A673 (cell line): ENCODE measurements at regions not wholly inside any gene's neighbourhood (a gene's known extent, or its start where the extent isn't known, plus 50 kb on each side); places are given as distances from the start of the nearest gene placed in this dataset.

ENCODE experiments used
- BruUV-seq: library from RNA; stranded (reverse); fragments of 400-500 nt; replicated peaks from 2 replicates; lab custom pipeline; 2021; lab: Mats Ljungman, UMichigan
- CTCF ChIA-PET: fragments of 300-600 bp; sonication (Branson Sonifier 250); formaldehyde crosslinking; loops from one replicate; lab custom pipeline; 2022; ENCODE audit warnings: antibody characterized with exemption; lab: Charles Lee
- POLR2A ChIA-PET: fragments of 300-600 bp; sonication (Branson Sonifier 250); formaldehyde crosslinking; loops from one replicate; lab custom pipeline; 2022; ENCODE audit warnings: antibody characterized with exemption; ENCODE audit not compliant: low non-redundant PET; lab: Charles Lee
- DNase-seq: peaks from one replicate; pipeline ENCODE4 v3.0.0-alpha.2; 2015; ENCODE audit warnings: low spot score
- H3K27ac ChIP-seq: fragments of 200-600 bp; sonication (generic); 2 replicates; pipeline ENCODE4 v1.5.1; 2016; ENCODE audit warnings: mixed run types, low read depth, mild to moderate bottlenecking, mixed read lengths, antibody characterized with exemption, low read length; ENCODE audit not compliant: poor library complexity, severe bottlenecking
- H3K27me3 ChIP-seq: fragments of 200-600 bp; sonication (generic); replicated peaks from 2 replicates; pipeline ENCODE4 v1.6.1; 2017; ENCODE audit warnings: mixed run types, low read depth, mild to moderate bottlenecking, mixed read lengths, antibody characterized with exemption, low read length; ENCODE audit not compliant: insufficient read depth, poor library complexity
- H3K36me3 ChIP-seq: fragments of 200-600 bp; sonication (generic); 2 replicates; pipeline ENCODE4 v1.6.1; 2016; ENCODE audit warnings: mixed run types, mild to moderate bottlenecking, mixed read lengths, antibody characterized with exemption, low read length; ENCODE audit not compliant: insufficient read depth, poor library complexity, severe bottlenecking
- H3K4me1 ChIP-seq: fragments of 200-600 bp; sonication (generic); 2 replicates; pipeline ENCODE4 v1.6.1; 2017; ENCODE audit warnings: mixed run types, mild to moderate bottlenecking, mixed read lengths, antibody characterized with exemption, low read length; ENCODE audit not compliant: insufficient read depth, poor library complexity, severe bottlenecking
- H3K4me3 ChIP-seq: fragments of 200-600 bp; sonication (generic); 2 replicates; pipeline ENCODE4 v1.5.1; 2016; ENCODE audit warnings: low read depth, mixed run types, mild to moderate bottlenecking, mixed read lengths, low read length; ENCODE audit not compliant: poor library complexity, severe bottlenecking
- H3K9me3 ChIP-seq: fragments of 200-600 bp; sonication (generic); 2 replicates; pipeline ENCODE4 v1.6.1; 2016; ENCODE audit warnings: mixed run types, low read depth, mild to moderate bottlenecking, mixed read lengths, antibody characterized with exemption, low read length; ENCODE audit not compliant: poor library complexity, severe bottlenecking
- CTCF ChIP-seq: fragments of 300-800, 200-600 bp; sonication (generic); conservative IDR thresholded peaks from 2 replicates; pipeline ENCODE4 v1.5.1; 2017; ENCODE audit warnings: low read depth, mild to moderate bottlenecking, antibody characterized with exemption, low read length, moderate library complexity, mixed read lengths
- EZH2 ChIP-seq: fragments of 200-600 bp; sonication (generic); IDR thresholded peaks from 2 replicates; pipeline ENCODE4 v1.6.1; 2017; ENCODE audit warnings: borderline replicate concordance, low read depth, mild to moderate bottlenecking, mixed read lengths, antibody characterized with exemption, low read length; ENCODE audit not compliant: poor library complexity, severe bottlenecking
- intact Hi-C: fragments of 100-400 bp; cut with micrococcal nuclease; formaldehyde crosslinking; loops from one replicate; pipeline ENCODE4 v1.10.0; 2022; ENCODE audit not compliant: unreplicated experiment

- Histone ChIP-seq H3K27me3 (no peaks in the 10 kb centered on the region), H3K4me3 (no peak overlapping the region), H3K36me3 (no peaks in the 10 kb centered on the region), H3K4me1 (no peaks in the 10 kb centered on the region), H3K27ac (no peak overlapping the region), H3K9me3 (no peaks in the 10 kb centered on the region)
- intact Hi-C loops: no loop called here
- POLR2A ChIA-PET: no interaction called here
- CTCF ChIA-PET: no interaction called here
- no peak for DNase-seq
- TF ChIP-seq EZH2 (no peak), CTCF (no peak)
- BruUV-seq: no TSS peak
Measured at GRCh38 chr6:126541806-126542491, 202.0 kb downstream of the CENPW start.

- no TSS peak for BruUV-seq
- intact Hi-C loops: no loop called here
- Histone ChIP-seq H3K4me1 (no peaks in the 10 kb centered on the region), H3K36me3 (no peaks in the 10 kb centered on the region), H3K27me3 (no peaks in the 10 kb centered on the region), H3K27ac (no peak overlapping the region), H3K4me3 (no peak overlapping the region), H3K9me3 (no peaks in the 10 kb centered on the region)
- DNase-seq: no peak
- no peak for TF ChIP-seq EZH2
- TF ChIP-seq CTCF: no peak
- CTCF ChIA-PET: interaction anchor here (0.7 kb wide), 1 partner anchor 185 kb away, joined by 5 read pairs; no protein-coding TSS in a partner anchor
- POLR2A ChIA-PET: no interaction called here
Measured at GRCh38 chr6:126546541-126547120, 206.7 kb downstream of the CENPW start.

DNA sequence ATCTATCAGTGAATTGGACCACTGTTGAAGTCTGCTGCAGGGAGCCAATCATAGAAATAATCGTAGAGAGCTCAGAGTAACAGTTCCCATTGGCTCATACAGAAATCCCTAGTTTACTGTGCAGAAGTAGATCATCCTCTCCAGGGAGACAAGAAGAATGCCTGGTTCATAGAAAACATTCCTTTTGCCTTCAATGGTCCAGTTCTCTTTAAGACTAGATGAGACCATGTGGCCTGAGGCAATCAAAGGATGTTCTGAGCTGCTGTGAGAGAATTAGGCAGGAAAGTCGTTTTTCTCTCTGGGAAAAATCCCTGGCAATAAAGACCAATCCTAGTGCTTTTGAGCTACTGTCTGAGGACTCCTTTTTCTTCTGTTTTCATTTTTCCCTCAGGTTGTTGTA is 208.4 kb downstream of the CENPW start:
- ChIA-PET POLR2A (no interaction called here), CTCF (no interaction called here)
- Histone ChIP-seq H3K4me1 (no peaks in the 10 kb centered on the region), H3K27ac (no peak overlapping the region), H3K36me3 (no peaks in the 10 kb centered on the region), H3K9me3 (no peaks in the 10 kb centered on the region), H3K4me3 (no peak overlapping the region), H3K27me3 (no peaks in the 10 kb centered on the region)
- TF ChIP-seq EZH2 (no peak), CTCF (no peak)
- DNase-seq: no peak
- BruUV-seq: no TSS peak
- intact Hi-C loops: no loop called here
